DOHH2 (cell line): ENCODE measurements at regions not wholly inside any gene's neighbourhood (a gene's known extent, or its start where the extent isn't known, plus 50 kb on each side); places are given as distances from the start of the nearest gene placed in this dataset.

Experiments
- EZH2phosphoT487 ChIP-seq: fragments of 200-600 bp; sonication (generic); IDR thresholded peaks from 2 replicates; pipeline ENCODE4 v1.6.1; 2017; ENCODE audit warnings: borderline replicate concordance, mild to moderate bottlenecking, antibody characterized with exemption, low read length, moderate library complexity, mixed read lengths
- TF ChIP-seq, protein P1 (sequence below): fragments of 200-600 bp; sonication (generic); IDR thresholded peaks from one replicate; pipeline ENCODE4 v1.5.1; 2014; ENCODE audit warnings: antibody characterized with exemption, mild to moderate bottlenecking, low read depth, low read length; ENCODE audit not compliant: poor library complexity, severe bottlenecking

DNA sequence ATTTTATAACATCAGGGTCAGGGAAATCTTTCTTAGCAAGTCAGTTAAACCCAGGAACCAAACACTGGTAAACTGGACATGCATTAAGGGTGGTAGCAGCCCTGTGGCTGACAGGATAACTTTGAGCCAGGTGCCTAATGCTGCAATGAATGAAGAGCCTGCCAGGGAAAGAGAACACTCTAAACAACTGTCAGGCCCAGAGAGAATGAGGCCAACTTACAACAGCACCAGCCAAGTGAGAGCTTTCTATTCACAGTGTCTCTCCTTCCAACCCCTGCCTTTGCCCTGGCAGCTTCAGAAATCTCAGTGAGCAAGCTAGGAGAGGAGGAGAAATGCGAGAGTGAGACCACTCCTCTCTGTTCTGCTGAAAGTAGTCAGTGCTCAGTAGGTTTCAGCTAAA is 50.4 kb upstream of the ATP2C1 start:
- TF ChIP-seq, protein P1, sequence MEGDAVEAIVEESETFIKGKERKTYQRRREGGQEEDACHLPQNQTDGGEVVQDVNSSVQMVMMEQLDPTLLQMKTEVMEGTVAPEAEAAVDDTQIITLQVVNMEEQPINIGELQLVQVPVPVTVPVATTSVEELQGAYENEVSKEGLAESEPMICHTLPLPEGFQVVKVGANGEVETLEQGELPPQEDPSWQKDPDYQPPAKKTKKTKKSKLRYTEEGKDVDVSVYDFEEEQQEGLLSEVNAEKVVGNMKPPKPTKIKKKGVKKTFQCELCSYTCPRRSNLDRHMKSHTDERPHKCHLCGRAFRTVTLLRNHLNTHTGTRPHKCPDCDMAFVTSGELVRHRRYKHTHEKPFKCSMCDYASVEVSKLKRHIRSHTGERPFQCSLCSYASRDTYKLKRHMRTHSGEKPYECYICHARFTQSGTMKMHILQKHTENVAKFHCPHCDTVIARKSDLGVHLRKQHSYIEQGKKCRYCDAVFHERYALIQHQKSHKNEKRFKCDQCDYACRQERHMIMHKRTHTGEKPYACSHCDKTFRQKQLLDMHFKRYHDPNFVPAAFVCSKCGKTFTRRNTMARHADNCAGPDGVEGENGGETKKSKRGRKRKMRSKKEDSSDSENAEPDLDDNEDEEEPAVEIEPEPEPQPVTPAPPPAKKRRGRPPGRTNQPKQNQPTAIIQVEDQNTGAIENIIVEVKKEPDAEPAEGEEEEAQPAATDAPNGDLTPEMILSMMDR, result no peak
- no peak for TF ChIP-seq EZH2phosphoT487
